Body of pancreas (tissue), 4 donors: ENCODE measurements at regions not wholly inside any gene's neighbourhood (a gene's known extent, or its start where the extent isn't known, plus 50 kb on each side); places are given as distances from the start of the nearest gene placed in this dataset.

Experiments
- CTCF ChIP-seq, 7 experiments: fragments of 450-650 bp in 4 of 7; fragments of 200-600 bp in 3 of 7; sonication (generic) in 3 of 7; IDR thresholded peaks; one replicate each; pipeline ENCODE4 v1.5.1; 2016 to 2019; ENCODE audit warnings: antibody characterized with exemption in 7 of 7
- POLR2A ChIP-seq, 3 donors: fragments of 450-650 bp; IDR thresholded peaks; one replicate each; pipeline ENCODE4 v1.6.1; 2016; ENCODE audit warnings: antibody characterized with exemption in 3 of 3, mild to moderate bottlenecking in 2 of 3

DNA sequence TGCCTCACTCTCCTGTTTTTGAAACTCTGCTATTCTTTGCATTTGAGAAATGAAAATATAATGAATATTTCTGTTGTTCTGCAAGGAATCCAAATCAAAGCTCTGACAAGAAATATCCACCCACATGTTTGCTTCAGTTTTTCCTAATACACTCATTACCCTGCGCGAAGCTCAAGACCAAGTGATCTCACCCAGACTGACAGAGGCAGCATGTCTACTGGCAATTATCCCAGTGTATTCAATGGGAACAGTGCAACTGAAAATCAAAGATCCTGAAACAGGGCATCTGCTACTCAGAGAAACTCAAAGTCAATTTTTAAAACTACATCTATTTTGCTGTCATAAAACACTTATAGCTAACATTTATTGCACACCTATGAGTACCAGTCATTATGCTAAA, 321.0 kb upstream of the LRRC7 start:
- TF ChIP-seq CTCF (IDR thresholded peaks at IDR 0.05): no peak
- no peak for TF ChIP-seq POLR2A (IDR thresholded peaks at IDR 0.05)
